ENCODE measurements at regions not wholly inside any gene's neighbourhood (a gene's known extent, or its start where the extent isn't known, plus 50 kb on each side); places are given as distances from the start of the nearest gene placed in this dataset.
A peak's percentile ranks its signal among the peaks of the same experiment; 100 is the strongest.

- no peak overlapping the region for H3K9ac ChIP-seq (ENCODE audit: insufficient read depth in 1 of 2, low read depth in 2 of 2, low read length in 2 of 2)
- ChIA-PET CTCF (ENCODE audit: low intra/inter-chr PET ratio) (no interaction called here), POLR2A (no interaction called here)
- intact Hi-C loops (cut with micrococcal nuclease) (no loop called here), in situ Hi-C loops (cut with MboI) (no loop called here)
- no TSS peak for BruUV-seq (replicated peaks)
- TF ChIP-seq ZNF407 (IDR thresholded peaks at IDR 0.05; ENCODE audit: low read depth) (no peak), PKNOX1 (IDR thresholded peaks at IDR 0.05) (peak; percentile 53; the same call in 1 of the 2 replicates), CEBPG (CRISPR knock-in tag; IDR thresholded peaks at IDR 0.05) (no peak), CEBPG (tag; conservative IDR thresholded peaks at IDR 0.05 in 1 of 2, IDR thresholded peaks at IDR 0.05 in 1 of 2) (peak; percentile 58 to 82)
- ATAC-seq, result no peak
- H3K27ac ChIP-seq (ENCODE audit: extremely low read depth, low read depth, low read length), result no peak overlapping the region
- no peaks in the 10 kb centered on the region for H3K36me3 ChIP-seq (ENCODE audit: control insufficient read depth, insufficient read depth, low read length)
- DNase-seq (ENCODE audit: extremely low read depth in 1 of 4, low spot score in 3 of 4), result no peak
- no peak overlapping the region for H2AFZ ChIP-seq (ENCODE audit: low read depth, low read length)
- H3K27me3 ChIP-seq (ENCODE audit: control insufficient read depth in 2 of 2, insufficient read depth in 2 of 2, low read length in 2 of 2), result peaks cover 0 to 12% of the 10 kb centered on the region in 2 experiments; a peak in 4 of 5 replicates
- no peaks in the 10 kb centered on the region for H3K79me2 ChIP-seq (ENCODE audit: control insufficient read depth, insufficient read depth, low read length)
- H3K9me1 ChIP-seq (ENCODE audit: control insufficient read depth, insufficient read depth, low read length), result no peaks in the 10 kb centered on the region
- H3K9me3 ChIP-seq (replicated peaks; ENCODE audit: control insufficient read depth, insufficient read depth, low read depth, low read length), result no peaks in the 10 kb centered on the region
- FAIRE-seq, result no peak
- no peak overlapping the region for H3K4me2 ChIP-seq (ENCODE audit: insufficient read depth, low read length)
- no peaks in the 10 kb centered on the region for H4K20me1 ChIP-seq (replicated peaks; ENCODE audit: control insufficient read depth, insufficient read depth, low read length)
- WGBS (ENCODE audit: insufficient coverage, low coverage, missing lambda C conversion rate), result 13% methylated on average over 2 of the region's 2 CpGs
- H3K4me3 ChIP-seq, result no peak overlapping the region
- no peaks in the 10 kb centered on the region for H3K4me1 ChIP-seq (replicated peaks in 1 of 2; ENCODE audit: control insufficient read depth in 2 of 2, insufficient read depth in 2 of 2, low read length in 2 of 2)
These were observed 63.4 kb upstream of the SPTBN1 start for GRCh38 chr2:54392555-54393324.

All from K562 (cell line).